ENCODE measurements at regions not wholly inside any gene's neighbourhood (a gene's known extent, or its start where the extent isn't known, plus 50 kb on each side); places are given as distances from the start of the nearest gene placed in this dataset.
"Not testable (repeated sequence)": the region's sequence is repeated elsewhere in the genome, so short reads cannot be mapped to it uniquely, and the experiment has no call there.

DNA sequence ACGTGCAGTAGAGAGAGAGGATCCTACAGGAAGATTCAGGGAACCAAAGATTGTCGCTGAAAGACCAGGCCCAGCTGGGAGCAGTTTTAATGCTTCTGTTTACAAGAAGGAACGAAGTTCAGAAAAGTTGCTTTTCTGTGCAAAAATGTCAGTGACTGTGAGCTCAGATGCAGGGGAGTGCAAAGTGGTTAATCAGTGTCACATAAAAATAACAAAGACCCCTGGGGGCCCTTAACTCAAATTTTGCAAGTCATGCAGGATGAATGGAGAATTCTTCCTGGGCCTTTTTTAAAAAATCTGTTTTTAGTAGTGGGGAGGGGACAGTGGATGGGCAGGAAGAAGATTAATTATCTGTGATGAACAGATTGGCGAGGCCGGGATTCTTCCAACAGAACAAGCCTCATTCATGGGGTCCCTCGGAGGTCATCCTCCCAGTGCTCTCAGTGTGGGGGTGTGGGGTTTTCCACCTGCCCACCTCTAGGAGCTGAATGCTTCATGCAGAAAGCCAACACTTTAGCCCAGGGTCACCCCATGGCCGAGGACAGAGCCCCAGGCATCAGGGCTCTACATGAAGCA, 167.2 kb downstream of the UQCRFS1 start:
- DNase-seq, result no peak

- DNase-seq, result no peak
Observed at GRCh38 chr19:29044037-29044436, 168.9 kb downstream of the UQCRFS1 start.

- no peak for DNase-seq
Observed at GRCh38 chr19:29042450-29042849, 170.5 kb downstream of the UQCRFS1 start.

DNA sequence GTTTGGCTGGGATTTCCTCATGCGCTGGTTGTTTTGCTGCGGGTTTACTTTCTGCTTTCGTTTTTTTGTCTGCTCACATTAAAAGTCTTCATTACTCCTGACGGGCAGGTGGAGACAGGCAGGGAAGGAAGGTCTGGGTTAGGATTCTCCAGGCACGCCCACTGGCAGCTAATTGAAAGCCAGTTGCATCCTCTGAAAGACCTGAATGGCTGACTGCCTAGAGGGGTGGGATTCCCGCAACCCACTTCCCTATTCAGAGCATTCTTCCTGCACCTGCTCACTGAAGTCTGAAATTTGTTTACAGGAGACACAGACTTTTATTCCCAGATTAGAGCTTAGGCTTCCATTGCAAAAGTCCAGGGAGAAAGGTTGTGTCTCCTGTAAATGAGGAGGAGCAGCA, 172.0 kb downstream of the UQCRFS1 start:
- no peak for DNase-seq

GRCh38 chr19:29040292-29040691, 172.7 kb downstream of the UQCRFS1 start:
- no peak for DNase-seq

- DNase-seq, result not testable (repeated sequence)
Observed at GRCh38 chr19:29039036-29039435, 173.9 kb downstream of the UQCRFS1 start.

- no peak for DNase-seq
Observed at GRCh38 chr19:29031216-29031615, 181.7 kb downstream of the UQCRFS1 start.

DNA sequence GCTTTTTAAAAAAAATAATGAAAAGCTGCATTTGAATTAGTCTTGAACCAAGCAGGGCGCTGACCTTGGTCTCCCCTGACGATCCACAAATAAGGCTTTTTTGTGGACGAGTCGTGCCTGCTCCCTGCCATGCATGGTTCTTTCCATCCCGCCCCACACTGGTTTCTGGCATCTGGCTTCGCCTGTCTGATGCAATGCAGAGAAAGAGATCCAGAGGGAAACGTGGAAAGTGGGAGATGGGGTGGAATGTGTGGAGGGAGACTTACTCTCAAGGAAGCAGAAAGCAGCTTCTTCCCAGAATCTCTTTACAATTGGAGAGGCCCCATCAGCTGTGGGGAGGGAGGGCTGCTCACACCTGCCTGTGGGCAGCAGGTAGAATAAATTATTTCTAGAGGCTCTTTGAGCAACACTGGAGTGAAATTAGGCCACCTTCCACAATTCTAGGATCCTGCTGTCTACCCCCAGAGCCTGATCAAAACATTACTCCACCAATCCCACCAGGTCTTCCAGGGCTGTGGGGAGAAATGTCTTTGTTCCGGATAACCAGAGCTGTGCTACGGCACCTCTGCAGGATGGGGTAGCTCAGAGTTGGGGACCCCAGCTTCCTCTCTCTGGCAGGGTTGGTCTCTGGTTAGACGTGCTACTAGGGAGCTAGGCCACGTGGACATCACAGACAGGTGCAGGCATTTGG, 183.5 kb downstream of the UQCRFS1 start:
- DNase-seq, result no peak

GRCh38 chr19:29022599-29022998, 190.4 kb downstream of the UQCRFS1 start:
- DNase-seq, result no peak

- no peak for DNase-seq
Observed at GRCh38 chr19:29022165-29022564, 190.8 kb downstream of the UQCRFS1 start.

DNA sequence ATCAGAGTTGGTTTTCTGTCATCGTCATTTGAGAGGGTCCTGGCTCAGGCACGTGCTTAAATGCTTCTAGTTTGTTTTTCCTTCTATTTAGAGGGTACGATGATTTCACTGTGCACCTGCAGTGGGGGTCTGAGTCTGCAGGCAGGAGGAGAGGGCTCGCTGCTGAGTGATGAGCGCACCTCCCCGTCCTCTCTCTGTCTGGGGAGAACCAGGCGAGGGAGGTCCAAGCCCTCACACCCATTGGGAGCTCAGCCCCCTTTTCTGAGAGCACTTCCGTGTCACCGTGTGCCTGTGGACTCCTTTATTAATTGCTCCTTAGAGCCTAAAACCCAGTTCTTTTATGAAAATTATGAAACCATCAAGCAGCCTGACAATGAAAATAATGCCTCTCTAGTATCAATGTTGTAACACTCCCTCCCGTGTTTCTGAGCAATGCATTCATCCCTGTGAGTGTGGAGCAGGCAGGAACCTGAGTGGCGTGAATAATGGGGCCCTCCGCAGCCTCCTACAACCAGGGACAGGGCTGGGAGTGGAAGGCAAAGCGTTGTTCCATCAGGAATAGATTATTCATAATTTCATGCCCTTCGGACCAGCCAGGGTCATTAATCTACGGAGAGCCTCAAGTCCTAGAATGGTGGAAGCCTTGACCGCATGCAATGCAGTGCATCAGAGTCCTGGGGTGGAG, 191.6 kb downstream of the UQCRFS1 start:
- no peak for DNase-seq

DNA sequence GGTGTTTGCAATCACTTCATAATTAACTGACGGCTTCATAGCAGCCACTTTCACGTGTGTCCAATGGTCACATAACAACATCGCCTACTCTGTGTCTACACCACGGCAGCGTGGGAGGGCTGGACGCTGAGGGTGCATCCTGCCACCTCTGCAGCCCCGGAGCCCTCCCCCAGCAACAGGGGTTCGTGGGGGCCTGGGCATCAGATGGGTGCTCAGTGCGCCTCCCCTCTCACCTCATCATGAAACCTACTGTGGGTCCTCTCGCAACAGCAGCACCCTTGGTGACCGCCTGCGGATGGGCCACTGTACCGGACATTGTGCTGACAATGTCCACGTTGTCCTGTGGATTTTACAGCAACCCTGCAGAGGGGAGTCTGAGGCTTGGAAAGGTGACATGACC, 193.5 kb downstream of the UQCRFS1 start:
- DNase-seq, result no peak

DNA sequence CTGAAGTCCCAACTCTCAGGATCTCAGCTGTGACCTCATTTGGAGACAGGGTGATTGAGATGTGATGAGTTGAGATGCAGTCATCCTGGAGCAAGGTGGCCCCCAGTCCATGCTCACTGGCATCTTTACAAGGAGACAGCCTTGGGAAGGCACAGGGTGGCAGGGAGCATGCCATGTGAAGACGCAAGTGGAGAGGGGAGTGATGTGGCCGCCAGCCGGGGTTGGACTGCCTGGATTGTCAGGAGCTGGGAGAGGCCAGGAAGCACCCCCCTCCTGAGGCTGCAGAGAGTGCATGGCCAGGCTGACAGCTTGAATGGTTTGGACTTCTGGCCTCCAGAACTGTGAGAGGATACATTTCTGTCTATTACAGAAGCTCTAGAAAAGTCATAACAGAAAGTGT, 194.4 kb downstream of the UQCRFS1 start:
- DNase-seq, result no peak

GRCh38 chr19:29017788-29018187, 195.2 kb downstream of the UQCRFS1 start:
- DNase-seq, result no peak

DNA sequence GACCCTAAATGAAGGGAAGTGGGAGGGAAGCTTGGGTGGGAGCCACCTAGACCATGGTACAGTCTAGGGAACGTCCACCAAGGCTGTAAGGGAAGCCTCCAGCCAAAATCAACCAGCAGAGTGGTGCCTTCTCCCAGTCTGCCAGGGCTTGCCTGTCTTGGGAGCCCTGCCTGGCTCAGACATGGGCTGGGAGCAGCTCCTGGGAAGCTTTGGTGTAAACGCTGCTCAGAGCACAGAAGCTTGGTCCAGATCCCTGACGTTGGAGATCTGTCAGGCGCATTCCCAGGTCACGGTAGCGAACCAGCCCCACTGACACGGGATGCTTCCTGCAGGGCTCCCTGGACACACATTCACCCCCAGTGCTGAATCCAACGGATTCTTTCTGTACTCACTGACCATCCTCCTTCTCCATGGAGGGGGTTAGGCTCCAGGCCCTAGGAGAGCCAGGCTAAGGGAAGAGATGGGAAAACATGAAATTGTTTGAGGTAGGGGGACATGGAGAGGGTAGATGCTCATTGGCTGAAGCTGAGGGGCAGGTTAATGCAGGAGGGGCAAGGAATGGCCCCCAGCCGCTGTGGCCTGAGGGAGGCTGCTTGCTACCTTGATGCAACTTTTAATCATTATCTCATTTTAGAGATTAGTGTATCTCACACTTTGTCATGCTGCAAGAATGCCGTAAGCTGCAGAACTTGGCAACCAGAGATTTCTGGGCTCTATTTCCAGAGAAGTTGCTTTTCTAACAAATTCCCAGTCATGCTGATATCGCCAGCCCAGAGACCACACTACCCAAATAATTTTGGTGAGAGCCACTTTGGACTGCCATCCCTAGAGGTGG, 195.8 kb downstream of the UQCRFS1 start:
- no peak for DNase-seq

DNA sequence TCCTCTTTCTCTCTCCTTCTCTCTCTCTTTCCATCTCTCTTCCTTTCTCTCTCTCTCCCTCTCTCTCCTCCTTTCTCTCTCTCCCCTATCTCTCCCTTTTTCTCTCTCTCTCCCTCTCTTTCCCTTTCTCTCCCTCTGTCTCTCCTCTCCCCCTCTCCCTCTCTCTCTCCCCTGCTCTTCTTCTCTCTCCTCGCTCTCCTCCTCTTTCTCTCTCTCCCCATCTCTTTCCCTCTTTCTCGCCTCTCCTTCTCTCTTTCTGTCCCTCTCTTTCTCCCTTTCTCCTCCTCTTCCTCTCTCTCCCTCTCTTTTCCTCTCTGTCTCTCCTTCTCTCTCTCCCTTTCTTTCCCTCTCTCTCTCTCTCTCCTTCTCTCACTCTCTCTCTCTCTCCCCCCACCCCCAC, 196.6 kb downstream of the UQCRFS1 start:
- DNase-seq, result no peak

GRCh38 chr19:29015569-29015968, 197.4 kb downstream of the UQCRFS1 start:
- no peak for DNase-seq

GRCh38 chr19:29014857-29015436, 198.0 kb downstream of the UQCRFS1 start:
- no peak for DNase-seq

- no peak for DNase-seq
Observed at GRCh38 chr19:29013988-29014387, 199.0 kb downstream of the UQCRFS1 start.

DNA sequence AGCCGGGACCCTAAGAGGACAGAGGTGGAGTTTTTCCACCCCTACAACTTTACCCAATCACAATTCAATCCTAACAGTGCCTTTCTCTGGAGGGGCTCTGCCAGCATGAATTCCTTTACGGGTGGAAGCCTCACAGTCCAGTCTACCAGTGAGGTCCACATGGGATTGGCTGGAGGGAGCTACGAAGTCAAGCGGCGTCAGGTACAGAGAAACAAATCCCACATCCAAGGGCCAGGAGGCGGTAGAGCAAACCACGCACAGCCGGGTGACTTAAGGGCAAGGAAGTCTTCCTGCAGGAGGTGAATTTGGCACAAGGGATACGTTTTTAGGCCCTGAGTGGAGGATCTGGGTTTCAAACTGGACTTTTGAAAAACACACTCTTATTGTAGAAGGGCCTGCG, 199.6 kb downstream of the UQCRFS1 start:
- no peak for DNase-seq

- no peak for DNase-seq
Observed at GRCh38 chr19:29012457-29012856, 200.5 kb downstream of the UQCRFS1 start.

DNA sequence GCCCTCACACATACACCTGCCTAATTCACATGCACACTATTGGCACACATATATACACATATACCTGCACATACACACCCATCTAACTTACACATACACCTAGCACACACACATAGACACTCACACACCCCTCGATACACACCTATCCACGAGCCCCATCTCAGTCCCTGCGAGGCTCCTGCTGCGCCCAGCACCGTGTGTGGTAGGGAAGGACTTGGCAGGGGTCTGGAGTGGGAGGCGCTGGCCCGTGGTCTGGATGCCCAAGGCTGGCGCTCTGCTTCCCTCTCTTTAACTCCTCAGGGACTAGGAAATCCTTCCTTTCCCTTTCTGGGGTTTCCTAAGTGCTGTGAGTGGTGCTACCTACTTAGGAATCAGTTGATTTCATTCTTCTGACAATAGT, 202.7 kb downstream of the UQCRFS1 start:
- DNase-seq, result no peak
